ENCODE measurements at regions not wholly inside any gene's neighbourhood (a gene's known extent, or its start where the extent isn't known, plus 50 kb on each side); places are given as distances from the start of the nearest gene placed in this dataset.

DNA sequence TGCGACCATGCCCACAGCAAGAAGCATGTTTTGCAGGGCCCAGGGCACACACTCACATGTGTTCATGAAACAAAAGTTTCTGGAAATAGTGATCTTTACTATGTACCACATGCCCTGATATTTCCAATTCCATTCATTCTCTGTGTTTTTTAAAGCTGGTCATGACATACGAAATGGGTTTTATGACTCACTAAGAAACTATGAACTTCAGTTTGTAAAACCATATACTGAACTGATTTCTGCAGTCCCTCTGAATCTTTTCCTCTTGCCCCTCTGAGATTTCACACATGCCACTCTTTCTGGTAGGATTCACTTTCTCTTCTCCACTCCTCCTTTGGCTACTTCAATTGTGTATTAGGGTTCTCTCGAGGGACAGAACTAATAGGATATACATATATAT is 416.1 kb upstream of the TRPC7 start:
- DNase-seq = no peak
- H3K27me3 ChIP-seq (ENCODE audit: control insufficient read depth, insufficient read depth, low read length) = no peaks in the 10 kb centered on the region
- no peak overlapping the region for H3K4me3 ChIP-seq (ENCODE audit: insufficient read depth, low read depth, low read length)
- no peaks in the 10 kb centered on the region for H3K36me3 ChIP-seq (replicated peaks; ENCODE audit: control insufficient read depth, insufficient read depth, low read length)

DNA sequence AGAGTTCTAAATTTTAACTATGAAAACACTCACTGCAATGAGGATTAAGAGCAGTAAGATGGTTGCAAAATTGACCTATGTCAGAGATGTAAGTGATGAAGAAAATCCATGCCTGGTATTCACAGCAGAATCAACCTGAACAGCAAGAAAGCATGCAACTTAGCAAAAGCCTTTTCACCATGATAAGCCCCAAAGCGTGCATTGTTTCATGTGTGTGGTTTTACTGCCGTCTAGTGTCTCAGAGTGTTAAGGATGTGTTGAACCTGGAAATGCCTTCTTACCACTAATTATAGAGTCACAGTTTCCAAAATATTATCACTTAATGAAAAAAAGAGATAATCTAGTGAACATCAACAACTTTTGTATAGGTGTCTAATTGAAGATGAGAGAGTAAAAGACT is 415.2 kb upstream of the TRPC7 start:
- Histone ChIP-seq H3K4me3 (ENCODE audit: insufficient read depth, low read depth, low read length) (no peak overlapping the region), H3K27me3 (ENCODE audit: control insufficient read depth, insufficient read depth, low read length) (no peaks in the 10 kb centered on the region), H3K36me3 (replicated peaks; ENCODE audit: control insufficient read depth, insufficient read depth, low read length) (no peaks in the 10 kb centered on the region)
- no peak for DNase-seq

DNA sequence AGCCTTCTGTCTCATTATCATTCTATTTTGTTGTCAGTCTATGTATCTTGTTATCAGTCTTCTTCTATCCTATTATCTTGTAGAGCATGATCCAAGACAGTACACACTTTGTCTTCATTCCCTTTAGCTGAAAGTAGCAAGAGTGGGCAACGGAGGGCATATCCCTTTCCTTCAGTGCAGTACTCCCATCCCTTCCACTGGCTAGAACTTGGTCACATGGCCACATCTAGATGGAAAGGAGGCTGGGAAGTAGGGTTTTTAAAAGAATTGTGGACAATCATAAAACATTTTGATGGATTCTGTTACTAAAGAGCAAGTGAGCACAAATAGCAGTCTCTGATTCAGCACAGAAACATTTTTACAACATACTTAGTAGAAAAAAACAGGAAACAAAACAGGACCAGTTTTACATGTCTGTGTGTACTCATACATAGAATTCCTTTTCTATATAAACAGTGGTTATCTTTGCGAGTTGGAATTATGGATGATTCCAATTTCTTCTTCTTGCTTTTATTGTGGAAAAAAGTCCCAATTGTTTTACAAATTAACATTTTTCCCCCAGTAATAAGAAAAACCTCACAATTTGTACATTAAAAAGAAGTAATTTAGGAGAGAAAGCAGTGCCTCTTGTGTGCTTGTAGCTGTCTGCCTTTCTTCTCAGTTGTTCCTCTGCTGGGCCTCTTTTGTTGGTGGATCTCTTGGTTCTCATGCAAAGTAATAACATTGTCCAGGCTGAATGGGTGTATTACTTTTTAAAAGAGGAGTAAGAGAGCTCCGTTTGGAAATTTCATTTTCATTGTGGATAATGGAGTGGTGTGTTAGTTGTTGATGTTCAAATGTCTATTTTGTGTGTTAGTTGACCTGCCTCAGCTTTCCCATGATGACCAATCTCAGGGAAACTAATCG is 410.9 kb upstream of the TRPC7 start:
- H3K4me3 ChIP-seq (ENCODE audit: insufficient read depth, low read depth, low read length) = no peak overlapping the region
- no peak for DNase-seq
- no peaks in the 10 kb centered on the region for H3K27me3 ChIP-seq (ENCODE audit: control insufficient read depth, insufficient read depth, low read length)
- no peaks in the 10 kb centered on the region for H3K36me3 ChIP-seq (replicated peaks; ENCODE audit: control insufficient read depth, insufficient read depth, low read length)

DNA sequence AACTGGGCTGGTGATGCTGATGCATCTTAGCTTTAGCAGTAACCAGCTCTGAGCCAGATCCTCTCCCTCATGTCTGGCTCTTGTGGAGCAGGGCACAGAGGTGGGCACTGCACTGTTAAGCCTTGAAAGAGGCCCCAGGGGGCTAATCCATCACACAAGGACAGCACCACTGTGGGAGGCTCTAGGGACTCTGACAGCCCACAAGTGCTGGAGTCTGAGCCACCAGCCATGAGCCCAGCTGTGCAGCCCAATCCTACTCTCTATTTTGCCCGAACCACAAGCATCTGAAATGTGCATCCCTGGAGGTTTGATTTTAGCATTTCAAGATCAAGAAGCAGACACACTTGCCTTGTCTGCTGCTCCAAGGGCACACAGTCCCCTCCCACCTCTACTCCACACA is 407.1 kb upstream of the TRPC7 start:
- Histone ChIP-seq H3K4me3 (ENCODE audit: insufficient read depth, low read depth, low read length) (no peak overlapping the region), H3K36me3 (replicated peaks; ENCODE audit: control insufficient read depth, insufficient read depth, low read length) (no peaks in the 10 kb centered on the region), H3K27me3 (ENCODE audit: control insufficient read depth, insufficient read depth, low read length) (no peaks in the 10 kb centered on the region)
- DNase-seq = no peak

DNA sequence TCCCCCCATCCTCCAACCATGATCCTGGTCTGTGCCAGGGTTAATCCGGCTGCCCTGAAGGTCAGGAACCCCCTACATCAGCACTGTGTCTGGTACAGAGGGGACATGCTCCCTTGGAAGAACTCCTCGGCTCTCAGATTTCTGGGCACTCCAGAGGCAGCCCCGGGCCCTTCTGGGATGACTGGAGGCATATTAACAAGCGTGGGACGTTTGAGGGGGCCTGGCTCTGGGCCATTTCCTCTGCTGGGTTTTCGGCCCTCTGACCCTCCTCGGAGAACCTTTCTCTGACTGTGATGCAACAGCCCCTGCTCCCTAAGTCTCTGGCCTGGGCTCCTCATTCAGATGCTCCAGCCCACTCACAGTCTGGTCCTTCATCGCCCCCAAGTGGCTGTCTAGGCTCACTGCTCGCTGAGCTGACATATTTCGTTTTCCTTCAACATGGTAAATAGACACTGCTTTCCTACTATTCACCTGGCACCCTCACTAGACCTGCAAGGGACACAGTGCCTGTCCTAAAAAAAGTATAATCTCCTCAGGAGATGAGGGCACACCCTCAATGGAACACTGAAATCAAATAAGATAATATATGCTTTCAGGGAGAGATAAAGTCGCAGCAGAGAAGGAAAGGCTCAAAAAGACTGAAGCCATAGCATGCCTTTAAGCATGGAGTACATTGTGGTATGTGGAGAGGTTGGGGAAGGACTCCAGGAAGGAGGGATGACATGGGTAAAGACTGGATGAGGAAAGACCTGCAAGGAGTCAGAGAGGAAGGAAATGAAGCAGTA is 404.7 kb upstream of the TRPC7 start:
- DNase-seq = peak; percentile 78
- H3K36me3 ChIP-seq (replicated peaks; ENCODE audit: control insufficient read depth, insufficient read depth, low read length) = no peaks in the 10 kb centered on the region
- H3K4me3 ChIP-seq (ENCODE audit: insufficient read depth, low read depth, low read length) = no peak overlapping the region
- H3K27me3 ChIP-seq (ENCODE audit: control insufficient read depth, insufficient read depth, low read length) = no peaks in the 10 kb centered on the region

DNA sequence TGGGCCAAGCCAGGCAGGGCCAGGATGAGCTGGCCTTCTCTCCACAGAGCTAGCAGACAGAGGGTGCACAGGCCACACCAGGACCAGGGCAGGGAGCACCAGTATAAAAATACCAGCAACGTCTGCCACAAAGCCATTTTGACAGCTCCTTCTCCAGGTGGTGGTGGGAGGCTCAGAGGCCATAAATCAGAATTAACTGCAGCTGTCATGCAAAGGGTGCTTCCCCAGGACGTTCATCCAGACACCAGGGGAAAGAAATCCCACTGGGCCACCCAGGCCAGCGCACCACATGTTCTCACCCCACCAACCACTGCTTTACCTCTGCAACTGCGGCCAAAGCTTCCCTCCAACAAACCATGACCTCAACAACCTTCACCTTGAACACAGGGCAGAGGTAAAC is 403.7 kb upstream of the TRPC7 start:
- no peaks in the 10 kb centered on the region for H3K36me3 ChIP-seq (replicated peaks; ENCODE audit: control insufficient read depth, insufficient read depth, low read length)
- H3K27me3 ChIP-seq (ENCODE audit: control insufficient read depth, insufficient read depth, low read length) = no peaks in the 10 kb centered on the region
- DNase-seq = no peak
- no peak overlapping the region for H3K4me3 ChIP-seq (ENCODE audit: insufficient read depth, low read depth, low read length)

DNA sequence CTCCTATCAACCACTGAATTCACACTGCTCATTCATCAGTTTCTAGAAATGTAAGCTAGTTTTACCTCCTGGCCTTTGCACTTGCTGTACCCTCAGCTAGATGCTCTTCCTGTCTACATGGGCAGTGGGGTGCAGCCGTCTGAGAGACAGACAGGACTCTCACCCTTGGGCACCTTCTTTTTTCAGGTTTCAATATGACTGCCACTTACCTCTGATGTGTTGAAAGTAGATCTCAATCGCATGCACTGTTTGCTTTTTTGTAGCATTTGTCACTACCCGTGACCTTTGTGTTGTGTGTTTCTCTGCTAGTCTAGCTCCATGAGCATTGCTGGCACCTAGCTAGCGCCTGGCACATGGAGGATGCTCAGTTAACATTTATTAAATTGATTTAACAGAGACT is 403.1 kb upstream of the TRPC7 start:
- Histone ChIP-seq H3K36me3 (replicated peaks; ENCODE audit: control insufficient read depth, insufficient read depth, low read length) (no peaks in the 10 kb centered on the region), H3K4me3 (ENCODE audit: insufficient read depth, low read depth, low read length) (no peak overlapping the region)
- DNase-seq = no peak

DNA sequence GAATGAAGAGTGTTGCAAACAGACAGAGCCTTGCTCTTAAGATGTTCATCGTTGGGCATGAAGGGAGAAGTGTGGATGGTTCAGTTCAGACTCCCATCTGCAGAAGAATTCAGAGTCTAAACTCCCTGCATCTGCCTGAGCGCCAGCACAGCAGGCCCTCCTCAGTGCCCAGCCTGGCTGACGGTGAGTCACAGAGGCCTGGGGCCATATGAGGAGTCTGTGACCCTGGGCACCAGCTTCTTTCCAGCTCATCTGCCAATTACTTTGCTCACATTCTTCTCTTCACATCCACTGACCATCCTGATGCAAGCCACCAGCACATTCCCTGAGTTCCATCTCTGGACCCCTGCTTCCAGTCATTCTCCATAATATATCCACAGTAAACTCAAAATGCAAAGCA is 401.1 kb upstream of the TRPC7 start:
- Histone ChIP-seq H3K27me3 (ENCODE audit: control insufficient read depth, insufficient read depth, low read length) (no peaks in the 10 kb centered on the region), H3K4me3 (ENCODE audit: insufficient read depth, low read depth, low read length) (no peak overlapping the region), H3K36me3 (replicated peaks; ENCODE audit: control insufficient read depth, insufficient read depth, low read length) (no peaks in the 10 kb centered on the region)
- no peak for DNase-seq

More for the DNA sequence above, 403.1 kb upstream of the TRPC7 start:
- no peaks in the 10 kb centered on the region for H3K27me3 ChIP-seq (ENCODE audit: control insufficient read depth, insufficient read depth, low read length)

DNA sequence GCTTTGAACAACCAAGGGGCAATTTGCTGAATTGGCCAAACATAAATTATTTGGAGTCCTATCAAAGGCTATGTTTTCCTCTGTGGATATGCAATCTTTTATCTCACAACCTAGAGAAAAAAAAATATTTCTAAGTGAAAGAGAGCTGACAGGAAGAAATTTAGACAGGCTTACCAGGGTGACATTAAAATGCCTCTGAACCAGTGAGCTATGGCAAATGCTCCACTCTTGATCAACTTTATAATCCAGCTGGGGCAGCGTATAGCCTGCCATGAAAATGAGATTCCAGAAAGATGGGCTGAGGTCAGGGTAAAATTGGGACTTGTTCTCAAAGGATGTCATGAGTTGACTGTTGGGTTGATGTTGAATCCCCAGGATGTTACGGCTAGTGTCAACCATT is 399.3 kb upstream of the TRPC7 start:
- H3K4me3 ChIP-seq (ENCODE audit: insufficient read depth, low read depth, low read length) = no peak overlapping the region
- DNase-seq = no peak
- no peaks in the 10 kb centered on the region for H3K36me3 ChIP-seq (replicated peaks; ENCODE audit: control insufficient read depth, insufficient read depth, low read length)
- H3K27me3 ChIP-seq (ENCODE audit: control insufficient read depth, insufficient read depth, low read length) = no peaks in the 10 kb centered on the region

DNA sequence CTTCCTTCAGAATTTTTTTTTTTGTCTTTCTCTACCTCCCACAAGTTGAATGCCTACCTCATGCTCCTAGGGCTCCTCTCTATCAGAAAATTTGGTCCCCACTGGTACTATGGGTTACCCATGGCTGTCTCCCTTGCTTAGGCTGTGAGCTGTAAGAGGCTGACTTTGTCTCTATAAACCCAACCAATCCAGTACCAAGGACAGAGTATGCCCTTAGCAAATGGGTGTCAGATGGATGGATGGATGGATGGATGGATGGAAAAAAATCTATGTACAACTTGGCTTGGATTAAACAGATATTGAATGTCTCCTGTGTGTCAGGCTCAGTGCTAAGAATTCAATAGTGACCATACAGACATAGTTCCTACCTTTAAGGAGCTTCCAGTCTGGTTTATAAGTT is 398.2 kb upstream of the TRPC7 start:
- Histone ChIP-seq H3K36me3 (replicated peaks; ENCODE audit: control insufficient read depth, insufficient read depth, low read length) (no peaks in the 10 kb centered on the region), H3K4me3 (ENCODE audit: insufficient read depth, low read depth, low read length) (no peak overlapping the region), H3K27me3 (ENCODE audit: control insufficient read depth, insufficient read depth, low read length) (no peaks in the 10 kb centered on the region)
- DNase-seq = no peak

DNA sequence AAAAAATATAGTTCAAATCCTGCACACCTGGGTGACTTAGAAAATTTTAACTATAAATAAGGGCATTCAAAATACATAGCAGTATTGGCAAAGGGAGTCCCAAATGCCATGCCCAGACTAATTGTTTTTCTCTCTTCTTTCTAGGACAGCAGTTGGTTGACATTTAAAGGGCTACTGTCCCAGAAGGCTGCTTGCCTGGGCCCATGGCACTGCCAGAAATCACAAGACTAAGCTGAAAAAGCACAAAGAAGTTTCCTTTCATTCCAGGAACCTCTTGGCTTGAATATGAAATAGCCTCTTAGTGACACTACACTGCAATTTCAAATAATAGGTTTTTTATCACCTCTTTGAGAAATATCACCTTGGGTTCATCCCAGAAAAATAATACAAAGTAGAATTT is 388.9 kb upstream of the TRPC7 start:
- no peak for DNase-seq
- no peaks in the 10 kb centered on the region for H3K36me3 ChIP-seq (replicated peaks; ENCODE audit: control insufficient read depth, insufficient read depth, low read length)
- H3K4me3 ChIP-seq (ENCODE audit: insufficient read depth, low read depth, low read length) = no peak overlapping the region
- no peaks in the 10 kb centered on the region for H3K27me3 ChIP-seq (ENCODE audit: control insufficient read depth, insufficient read depth, low read length)

DNA sequence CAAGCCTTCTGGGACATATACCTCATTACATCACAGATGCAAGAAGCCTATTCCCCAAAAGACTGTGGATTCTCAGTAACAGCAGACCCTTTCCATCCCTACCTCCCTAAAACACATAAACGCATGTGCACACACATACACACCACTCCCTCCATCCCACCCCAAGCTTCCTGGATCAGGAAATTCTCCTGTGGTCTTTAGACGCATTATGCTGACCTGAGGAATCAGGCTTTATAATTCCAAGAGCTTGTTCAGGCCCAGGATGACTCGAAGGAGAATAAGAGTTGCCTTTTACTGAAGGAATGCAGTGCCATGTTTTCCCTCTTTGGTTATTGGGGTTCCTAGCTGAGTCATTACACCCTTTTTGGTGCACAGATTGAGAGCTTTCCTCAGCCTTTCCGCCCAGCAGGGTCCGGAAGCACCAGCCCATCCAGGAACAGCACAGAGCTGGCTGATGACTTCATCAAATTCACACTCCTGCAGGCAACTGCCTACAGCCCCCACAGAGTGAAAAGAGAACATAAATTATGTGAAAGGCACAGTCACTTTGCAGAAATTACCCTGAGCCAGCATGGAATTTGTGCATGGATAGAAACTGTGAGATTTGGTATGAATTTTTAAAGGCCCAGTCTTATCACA is 385.0 kb upstream of the TRPC7 start:
- H3K4me3 ChIP-seq (ENCODE audit: insufficient read depth, low read depth, low read length) = no peak overlapping the region
- no peak for DNase-seq
- no peaks in the 10 kb centered on the region for H3K36me3 ChIP-seq (replicated peaks; ENCODE audit: control insufficient read depth, insufficient read depth, low read length)
- H3K27me3 ChIP-seq (ENCODE audit: control insufficient read depth, insufficient read depth, low read length) = no peaks in the 10 kb centered on the region

DNA sequence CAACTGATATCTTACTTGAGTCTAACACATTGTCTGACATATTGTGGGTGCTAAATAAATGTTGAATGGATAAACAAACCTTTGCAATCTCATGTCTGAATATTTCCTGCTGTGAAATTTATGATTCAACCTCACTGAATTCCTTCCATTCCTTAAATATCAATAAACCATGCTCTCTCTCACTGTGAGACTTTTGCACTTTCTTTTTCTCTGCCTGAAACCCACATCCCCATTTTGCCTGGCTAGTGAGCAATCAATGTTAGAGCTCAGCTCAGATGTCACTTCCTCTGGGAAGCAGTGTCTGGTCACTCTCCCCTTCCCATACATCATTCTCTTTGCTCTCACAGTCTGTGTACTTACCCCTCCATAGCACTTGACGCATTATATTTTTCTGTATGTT is 383.7 kb upstream of the TRPC7 start:
- Histone ChIP-seq H3K36me3 (replicated peaks; ENCODE audit: control insufficient read depth, insufficient read depth, low read length) (no peaks in the 10 kb centered on the region), H3K4me3 (ENCODE audit: insufficient read depth, low read depth, low read length) (no peak overlapping the region), H3K27me3 (ENCODE audit: control insufficient read depth, insufficient read depth, low read length) (no peaks in the 10 kb centered on the region)
- no peak for DNase-seq

DNA sequence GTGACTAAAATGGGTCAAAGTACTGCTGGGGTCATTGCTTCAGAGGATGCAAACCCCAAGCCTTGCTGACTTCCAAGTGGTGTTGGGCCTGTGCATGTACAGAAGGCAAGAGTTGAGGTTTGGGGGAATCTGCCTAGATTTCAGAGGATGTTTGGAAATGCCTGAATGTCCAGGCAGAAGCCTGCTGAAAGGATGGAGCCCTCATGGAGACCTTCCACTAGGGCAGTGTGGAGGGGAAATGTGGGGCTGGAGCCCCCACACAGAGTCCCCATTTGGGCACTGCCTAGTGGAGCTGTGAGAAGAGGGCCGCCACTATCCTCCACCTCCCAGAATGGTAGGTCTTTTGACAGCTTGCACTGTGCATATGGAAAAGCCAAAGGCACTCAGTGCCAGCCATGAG is 377.7 kb upstream of the TRPC7 start:
- Histone ChIP-seq H3K4me3 (ENCODE audit: insufficient read depth, low read depth, low read length) (no peak overlapping the region), H3K36me3 (replicated peaks; ENCODE audit: control insufficient read depth, insufficient read depth, low read length) (no peaks in the 10 kb centered on the region), H3K27me3 (ENCODE audit: control insufficient read depth, insufficient read depth, low read length) (no peaks in the 10 kb centered on the region)
- DNase-seq = no peak

DNA sequence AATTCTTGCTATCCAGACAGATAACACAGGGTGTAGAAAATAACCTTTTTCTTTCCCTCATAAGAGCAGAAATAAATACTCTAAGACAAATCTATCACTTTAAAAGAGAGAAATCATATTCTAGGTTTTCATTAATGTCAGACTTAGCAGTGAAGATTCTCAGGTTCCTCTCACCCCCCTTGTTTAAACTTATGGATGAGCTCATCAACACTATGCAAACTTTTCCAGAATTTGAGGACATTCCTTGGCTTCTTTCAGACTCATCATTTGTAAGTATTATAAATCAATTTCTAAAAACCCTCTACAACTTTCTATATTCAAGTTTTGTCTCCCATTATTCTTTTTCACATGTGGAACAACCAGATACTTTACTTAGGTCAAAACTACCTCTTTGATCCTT is 374.9 kb upstream of the TRPC7 start:
- no peaks in the 10 kb centered on the region for H3K36me3 ChIP-seq (replicated peaks; ENCODE audit: control insufficient read depth, insufficient read depth, low read length)
- no peak overlapping the region for H3K4me3 ChIP-seq (ENCODE audit: insufficient read depth, low read depth, low read length)
- DNase-seq = no peak
- H3K27me3 ChIP-seq (ENCODE audit: control insufficient read depth, insufficient read depth, low read length) = no peaks in the 10 kb centered on the region

All from H7 (cell line).